Mesenchymal stem cell (in vitro differentiated cells and primary cell): ENCODE measurements at regions not wholly inside any gene's neighbourhood (a gene's known extent, or its start where the extent isn't known, plus 50 kb on each side); places are given as distances from the start of the nearest gene placed in this dataset.

Experiments used
- DNase-seq: peaks from one replicate; pipeline ENCODE4 v3.0.0-alpha.2; 2013
- H2AFZ ChIP-seq: one replicate; pipeline ENCODE4 v1.6.1; 2013; ENCODE audit warnings: low read depth, mild to moderate bottlenecking, control low read depth, inconsistent platforms, low read length, moderate library complexity
- H2AK5ac ChIP-seq: 2 replicates; pipeline ENCODE4 v1.6.1; 2013; ENCODE audit warnings: low read length, moderate library complexity, mild to moderate bottlenecking, inconsistent platforms; ENCODE audit not compliant: severe bottlenecking
- H2BK120ac ChIP-seq: one replicate; pipeline ENCODE4 v1.6.1; 2013; ENCODE audit warnings: low read depth, mild to moderate bottlenecking, inconsistent platforms, low read length, moderate library complexity
- H2BK12ac ChIP-seq, 2 experiments: one replicate each; pipeline ENCODE4 v1.6.1; 2013; ENCODE audit warnings: inconsistent platforms in 2 of 2, low read length in 2 of 2, mild to moderate bottlenecking in 2 of 2, moderate library complexity in 2 of 2, control low read depth in 1 of 2
- H2BK15ac ChIP-seq: one replicate; pipeline ENCODE4 v1.6.1; 2013; ENCODE audit warnings: mild to moderate bottlenecking, low read depth, inconsistent platforms; ENCODE audit not compliant: poor library complexity, severe bottlenecking
- H2BK5ac ChIP-seq: 2 replicates; pipeline ENCODE4 v1.6.1; 2013; ENCODE audit warnings: low read depth, mild to moderate bottlenecking, low read length, control low read depth, inconsistent platforms; ENCODE audit not compliant: poor library complexity, severe bottlenecking
- H3K14ac ChIP-seq, 2 experiments: one replicate each; pipeline ENCODE4 v1.6.1; 2013; ENCODE audit warnings: inconsistent platforms in 2 of 2, low read length in 2 of 2, control low read depth in 1 of 2, mild to moderate bottlenecking in 1 of 2, moderate library complexity in 1 of 2
- H3K18ac ChIP-seq, 2 experiments: one replicate each; pipeline ENCODE4 v1.6.1; 2013; ENCODE audit warnings: inconsistent platforms in 2 of 2, low read length in 2 of 2, control low read depth in 1 of 2, low read depth in 1 of 2, mild to moderate bottlenecking in 1 of 2
- H3K23ac ChIP-seq, 2 experiments: one replicate each; pipeline ENCODE4 v1.6.1; 2013; ENCODE audit warnings: inconsistent platforms in 2 of 2, low read length in 2 of 2, mild to moderate bottlenecking in 2 of 2, moderate library complexity in 2 of 2, control low read depth in 1 of 2
- H3K27ac ChIP-seq: 2 replicates; pipeline ENCODE4 v1.5.1; 2013; ENCODE audit warnings: mild to moderate bottlenecking, moderate library complexity, low read length, control low read depth, inconsistent platforms; ENCODE audit not compliant: poor library complexity, severe bottlenecking
- H3K27me3 ChIP-seq, 2 experiments: 2 replicates each; pipeline versions ENCODE4 v1.6.1 to v1.7.0; 2013; ENCODE audit warnings: low read length in 2 of 2, mild to moderate bottlenecking in 2 of 2, moderate library complexity in 2 of 2, control low read depth in 1 of 2, inconsistent platforms in 1 of 2; ENCODE audit not compliant: control insufficient read depth in 1 of 2, insufficient read depth in 1 of 2
- H3K36me3 ChIP-seq, 2 experiments: 2 replicates each; pipeline versions ENCODE4 v1.6.1 to v1.7.0; 2013; ENCODE audit warnings: low read length in 2 of 2, control low read depth in 1 of 2, inconsistent platforms in 1 of 2, low read depth in 1 of 2, mild to moderate bottlenecking in 1 of 2; ENCODE audit not compliant: insufficient read depth in 2 of 2, control insufficient read depth in 1 of 2
- H3K4ac ChIP-seq, 2 experiments: one replicate each; pipeline ENCODE4 v1.6.1; 2013; ENCODE audit warnings: inconsistent platforms in 2 of 2, low read length in 2 of 2, mild to moderate bottlenecking in 2 of 2, moderate library complexity in 2 of 2, control low read depth in 1 of 2, low read depth in 1 of 2
- H3K4me1 ChIP-seq: 2 replicates; pipeline ENCODE4 v1.6.1; 2013; ENCODE audit warnings: low read depth, low read length, control low read depth; ENCODE audit not compliant: control insufficient read depth, insufficient read depth
- H3K4me2 ChIP-seq: 2 replicates; pipeline ENCODE4 v1.6.1; 2013; ENCODE audit warnings: low read length, mild to moderate bottlenecking, inconsistent platforms; ENCODE audit not compliant: poor library complexity, severe bottlenecking
- H3K4me3 ChIP-seq, 2 experiments: 2 replicates each; pipeline versions ENCODE4 v1.5.1 to v1.7.0; 2013; ENCODE audit warnings: low read length in 2 of 2, mild to moderate bottlenecking in 2 of 2, control low read depth in 1 of 2, low read depth in 1 of 2; ENCODE audit not compliant: insufficient read depth in 1 of 2
- H3K79me1 ChIP-seq: replicated peaks from 2 replicates; pipeline ENCODE4 v1.6.1; 2013; ENCODE audit warnings: mild to moderate bottlenecking, control low read depth, low read length, inconsistent platforms; ENCODE audit not compliant: poor library complexity, severe bottlenecking
- H3K9ac ChIP-seq: 2 replicates; pipeline ENCODE4 v1.7.0; 2013; ENCODE audit warnings: mild to moderate bottlenecking, low read length, moderate library complexity
- H3K9me3 ChIP-seq: 2 replicates; pipeline ENCODE4 v1.7.0; 2013; ENCODE audit warnings: mild to moderate bottlenecking, low read length; ENCODE audit not compliant: control insufficient read depth
- H4K8ac ChIP-seq: one replicate; pipeline ENCODE4 v1.6.1; 2013; ENCODE audit warnings: inconsistent platforms, mild to moderate bottlenecking, low read length, moderate library complexity
- H4K91ac ChIP-seq: one replicate; pipeline ENCODE4 v1.6.1; 2013; ENCODE audit warnings: mild to moderate bottlenecking, low read length, inconsistent platforms
- WGBS: methylation state at CpG from one replicate; pipeline ENCODE4 v1.1.7; 2013; ENCODE audit warnings: mixed read lengths; 5-methylcytosine and 5-hydroxymethylcytosine counted together

GRCh38 chr6:91826128-91826527 lies 1239.3 kb upstream of the MAP3K7 start:
- DNase-seq: no peak
- WGBS: 96% methylated on average over 2 of the region's 2 CpGs
- no peak overlapping the region for H3K27ac ChIP-seq

DNA sequence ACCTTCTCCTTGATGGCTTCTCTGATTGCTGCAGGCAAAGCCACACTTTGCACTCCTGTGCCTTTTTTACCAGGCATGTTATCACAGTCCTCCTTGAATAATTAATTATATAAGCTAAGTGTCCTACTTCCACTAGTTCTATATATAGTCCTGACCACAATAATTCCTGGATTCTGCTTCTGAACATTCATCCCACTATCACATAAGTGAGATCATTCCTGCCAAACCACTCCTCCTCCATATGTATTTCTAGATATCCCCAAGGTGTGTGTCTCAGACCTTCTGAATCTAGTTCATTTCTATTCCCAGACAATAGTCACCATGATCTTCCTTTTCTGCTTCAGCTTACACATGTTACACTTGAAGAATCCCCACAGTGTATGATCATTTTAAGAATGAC lies 1237.5 kb upstream of the MAP3K7 start:
- no peak overlapping the region for H3K4me2 ChIP-seq
- no peak overlapping the region for H3K23ac ChIP-seq
- no peak overlapping the region for H2BK15ac ChIP-seq
- no peak overlapping the region for H3K4me3 ChIP-seq
- H2BK12ac ChIP-seq: no peak overlapping the region
- no peak overlapping the region for H2AFZ ChIP-seq
- H3K9ac ChIP-seq: no peak overlapping the region
- no peak overlapping the region for H2BK5ac ChIP-seq
- no peak overlapping the region for H3K18ac ChIP-seq
- no peaks in the 10 kb centered on the region for H3K9me3 ChIP-seq
- no peak overlapping the region for H3K4ac ChIP-seq
- no peak overlapping the region for H4K8ac ChIP-seq
- H3K79me1 ChIP-seq: no peaks in the 10 kb centered on the region
- H2BK120ac ChIP-seq: no peak overlapping the region
- DNase-seq: peak; percentile 23
- no peak overlapping the region for H2AK5ac ChIP-seq
- H3K14ac ChIP-seq: no peak overlapping the region
- H3K27me3 ChIP-seq: no peaks in the 10 kb centered on the region
- no peak overlapping the region for H4K91ac ChIP-seq
- no peaks in the 10 kb centered on the region for H3K4me1 ChIP-seq
- no peak overlapping the region for H3K27ac ChIP-seq
- no peaks in the 10 kb centered on the region for H3K36me3 ChIP-seq

More at GRCh38 chr6:91826128-91826527, 1239.3 kb upstream of the MAP3K7 start:
- Histone ChIP-seq H3K4me1 (no peaks in the 10 kb centered on the region), H3K4me2 (no peak overlapping the region), H3K18ac (no peak overlapping the region), H3K4me3 (no peak overlapping the region), H2AFZ (no peak overlapping the region), H3K27me3 (no peaks in the 10 kb centered on the region), H4K8ac (no peak overlapping the region), H3K36me3 (no peaks in the 10 kb centered on the region), H2BK15ac (no peak overlapping the region), H2BK5ac (no peak overlapping the region), H3K79me1 (no peaks in the 10 kb centered on the region), H2AK5ac (no peak overlapping the region), H3K14ac (no peak overlapping the region), H2BK12ac (no peak overlapping the region), H4K91ac (no peak overlapping the region), H2BK120ac (no peak overlapping the region), H3K4ac (no peak overlapping the region), H3K23ac (no peak overlapping the region), H3K9ac (no peak overlapping the region), H3K9me3 (no peaks in the 10 kb centered on the region)

DNA sequence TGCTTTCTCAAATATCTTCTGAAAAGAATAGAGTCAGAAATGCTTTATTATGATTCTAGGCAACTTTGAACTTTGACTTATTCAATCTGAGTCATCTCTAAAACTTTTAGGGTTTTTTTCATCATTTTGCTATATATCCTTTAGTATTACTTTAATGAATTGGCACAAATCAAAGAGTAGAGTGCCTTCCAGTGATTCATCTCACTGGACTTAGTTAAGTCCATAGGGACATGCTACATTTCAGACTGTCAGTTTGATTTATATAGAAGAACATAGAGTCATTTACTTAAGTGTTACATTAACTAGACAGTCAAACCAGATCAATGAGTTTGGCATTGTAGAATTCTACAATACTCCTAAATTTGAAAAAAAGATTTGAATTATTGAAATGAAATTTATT lies 1235.7 kb upstream of the MAP3K7 start:
- Histone ChIP-seq H3K14ac (no peak overlapping the region), H3K27me3 (no peaks in the 10 kb centered on the region), H2BK15ac (no peak overlapping the region), H2BK12ac (no peak overlapping the region), H3K23ac (no peak overlapping the region), H2AFZ (no peak overlapping the region), H3K9me3 (no peaks in the 10 kb centered on the region), H4K91ac (no peak overlapping the region), H3K4me2 (no peak overlapping the region), H2BK5ac (no peak overlapping the region), H3K27ac (no peak overlapping the region), H2BK120ac (no peak overlapping the region), H2AK5ac (no peak overlapping the region), H4K8ac (no peak overlapping the region), H3K18ac (no peak overlapping the region), H3K36me3 (no peaks in the 10 kb centered on the region), H3K4ac (no peak overlapping the region), H3K4me3 (no peak overlapping the region), H3K9ac (no peak overlapping the region), H3K4me1 (no peaks in the 10 kb centered on the region), H3K79me1 (no peaks in the 10 kb centered on the region)
- no peak for DNase-seq

GRCh38 chr6:91816335-91816734 lies 1229.5 kb upstream of the MAP3K7 start:
- Histone ChIP-seq H3K18ac (no peak overlapping the region), H2BK120ac (no peak overlapping the region), H2BK15ac (no peak overlapping the region), H3K27me3 (no peaks in the 10 kb centered on the region), H3K4me2 (no peak overlapping the region), H2AFZ (no peak overlapping the region), H3K14ac (no peak overlapping the region), H2AK5ac (no peak overlapping the region), H3K4me3 (no peak overlapping the region), H2BK5ac (no peak overlapping the region), H2BK12ac (no peak overlapping the region), H3K79me1 (no peaks in the 10 kb centered on the region), H3K23ac (no peak overlapping the region), H3K9ac (no peak overlapping the region), H4K91ac (no peak overlapping the region), H3K4ac (no peak overlapping the region), H3K36me3 (no peaks in the 10 kb centered on the region), H3K27ac (no peak overlapping the region), H3K4me1 (no peaks in the 10 kb centered on the region), H3K9me3 (peaks cover 3% of the 10 kb centered on the region), H4K8ac (no peak overlapping the region)
- DNase-seq: no peak
- WGBS: 97% methylated on average over 16 of the region's 18 CpGs
